IPS DF 6.9 (cell line): ENCODE measurements at regions not wholly inside any gene's neighbourhood (a gene's known extent, or its start where the extent isn't known, plus 50 kb on each side); places are given as distances from the start of the nearest gene placed in this dataset.

Experiments used
- DNase-seq: peaks from one replicate; pipeline ENCODE4 v3.0.0-alpha.2; 2013; ENCODE audit warnings: low read depth, low spot score
- H3K27ac ChIP-seq: one replicate; pipeline ENCODE4 v1.5.1; 2013; ENCODE audit warnings: low read length, control low read depth
- H3K27me3 ChIP-seq: 2 replicates; pipeline ENCODE4 v1.6.1; 2013; ENCODE audit warnings: mild to moderate bottlenecking, low read length; ENCODE audit not compliant: control insufficient read depth, insufficient read depth
- H3K36me3 ChIP-seq: 2 replicates; pipeline ENCODE4 v1.6.1; 2013; ENCODE audit warnings: low read length; ENCODE audit not compliant: control insufficient read depth, insufficient read depth
- H3K4me1 ChIP-seq: 2 replicates; pipeline ENCODE4 v1.6.1; 2013; ENCODE audit warnings: low read length; ENCODE audit not compliant: control insufficient read depth, insufficient read depth
- H3K4me3 ChIP-seq: 2 replicates; pipeline ENCODE4 v1.5.1; 2013; ENCODE audit warnings: mild to moderate bottlenecking, low read length
- H3K9me3 ChIP-seq: 2 replicates; pipeline ENCODE4 v1.6.1; 2013; ENCODE audit warnings: low read length, inconsistent platforms; ENCODE audit not compliant: control insufficient read depth, insufficient read depth
- WGBS: extraction: QIAGEN DNeasy Blood & Tissue Kit; methylation state at CpG from one replicate; pipeline ENCODE4 v1.1.7; 2013; ENCODE audit warnings: mixed read lengths, missing lambda C conversion rate; ENCODE audit not compliant: insufficient read length, insufficient coverage; 5-methylcytosine and 5-hydroxymethylcytosine counted together

DNA sequence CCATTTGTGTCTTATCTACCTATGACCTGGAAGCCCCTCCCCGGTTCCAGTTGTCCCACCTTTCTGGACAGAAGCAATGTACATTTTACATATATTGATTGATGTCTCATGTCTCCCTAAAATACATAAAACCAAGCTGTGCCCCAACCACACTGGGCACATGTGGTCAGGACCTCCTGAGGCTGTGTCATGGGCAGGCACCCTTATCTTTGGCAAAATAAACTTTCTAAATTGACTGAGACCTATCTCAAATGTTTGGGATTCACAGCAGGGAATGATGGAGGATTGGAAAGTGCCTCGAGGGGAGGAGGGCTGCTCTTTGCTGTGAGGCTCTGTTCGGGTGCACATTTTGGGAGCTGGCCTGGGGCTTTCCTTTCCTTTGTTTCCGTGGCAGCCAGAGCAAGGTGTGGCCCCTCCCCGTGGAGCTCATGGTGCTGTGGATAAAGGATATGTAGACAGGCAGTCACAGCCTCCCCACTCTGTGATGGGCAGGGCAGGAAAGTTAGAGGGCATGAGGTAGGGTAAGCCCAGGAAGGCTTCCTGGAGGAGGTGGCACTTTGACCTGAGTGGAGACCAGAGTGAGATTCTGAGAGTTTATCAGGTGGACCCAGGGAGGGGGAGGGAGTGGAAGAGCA lies 615.6 kb downstream of the TBC1D22A start:
- H3K4me1 ChIP-seq: no peaks in the 10 kb centered on the region
- H3K36me3 ChIP-seq: no peaks in the 10 kb centered on the region
- no peak overlapping the region for H3K4me3 ChIP-seq
- H3K27ac ChIP-seq: no peak overlapping the region
- H3K27me3 ChIP-seq: no peaks in the 10 kb centered on the region
- no CpG with 5 or more reads among the region's 5 CpGs for WGBS
- H3K9me3 ChIP-seq: peaks cover 24% of the 10 kb centered on the region
- no peak for DNase-seq

DNA sequence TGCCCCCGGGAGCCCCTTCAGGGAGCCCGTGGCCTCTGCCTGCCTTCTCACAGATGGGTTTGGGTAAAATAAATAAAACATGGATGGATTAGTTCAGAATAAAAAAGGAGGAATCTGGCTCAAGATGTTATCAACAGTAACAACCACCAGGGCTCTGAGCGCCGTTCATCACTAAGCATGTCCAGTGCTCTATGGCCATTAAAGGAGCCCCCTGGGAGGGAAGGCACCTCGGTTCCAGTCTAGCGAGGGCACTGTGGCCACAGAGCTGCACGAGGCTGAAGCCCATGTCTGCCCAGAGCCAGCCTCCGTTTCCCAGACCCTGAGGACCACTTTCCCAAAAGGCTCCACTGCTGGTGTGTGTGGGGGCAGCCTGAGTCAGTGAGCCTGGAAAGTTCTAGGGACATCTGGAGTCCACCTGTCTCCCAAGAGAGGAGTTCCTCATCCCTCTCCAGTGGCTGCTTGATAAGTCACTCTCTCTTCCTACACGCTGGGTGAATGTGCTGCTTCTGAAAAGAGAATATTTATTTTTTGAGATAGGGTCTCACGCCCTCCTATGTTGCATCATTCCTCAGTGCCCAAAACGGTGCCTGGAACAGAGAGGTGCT lies 614.6 kb downstream of the TBC1D22A start:
- Histone ChIP-seq H3K27me3 (no peaks in the 10 kb centered on the region), H3K4me3 (no peak overlapping the region), H3K36me3 (no peaks in the 10 kb centered on the region), H3K4me1 (no peaks in the 10 kb centered on the region), H3K27ac (no peak overlapping the region), H3K9me3 (peaks cover 21% of the 10 kb centered on the region)
- no CpG with 5 or more reads among the region's 11 CpGs for WGBS
- DNase-seq: no peak

DNA sequence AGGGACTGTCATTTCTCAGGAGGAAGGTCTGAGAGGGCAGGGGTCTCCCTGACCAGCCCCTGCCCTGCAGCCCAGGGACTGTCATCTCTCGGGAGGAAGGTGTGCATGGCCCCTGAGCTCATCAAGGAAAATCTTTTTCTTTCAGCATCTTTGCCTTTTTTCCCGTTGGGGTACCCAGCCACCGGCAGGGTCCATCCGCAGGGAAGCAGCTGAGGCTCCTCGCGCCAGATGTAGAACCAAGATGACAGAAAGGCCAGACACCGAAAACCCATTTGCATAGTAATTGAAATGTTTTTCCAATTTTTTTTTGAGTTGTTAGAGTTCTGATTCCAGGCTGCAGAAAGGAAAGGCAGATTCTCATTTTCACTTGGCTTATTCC lies 613.9 kb downstream of the TBC1D22A start:
- no CpG with 5 or more reads among the region's 7 CpGs for WGBS
- H3K36me3 ChIP-seq: no peaks in the 10 kb centered on the region
- no peaks in the 10 kb centered on the region for H3K27me3 ChIP-seq
- no peak overlapping the region for H3K27ac ChIP-seq
- DNase-seq: no peak
- peaks cover 24% of the 10 kb centered on the region for H3K9me3 ChIP-seq
- H3K4me3 ChIP-seq: no peak overlapping the region
- H3K4me1 ChIP-seq: no peaks in the 10 kb centered on the region

DNA sequence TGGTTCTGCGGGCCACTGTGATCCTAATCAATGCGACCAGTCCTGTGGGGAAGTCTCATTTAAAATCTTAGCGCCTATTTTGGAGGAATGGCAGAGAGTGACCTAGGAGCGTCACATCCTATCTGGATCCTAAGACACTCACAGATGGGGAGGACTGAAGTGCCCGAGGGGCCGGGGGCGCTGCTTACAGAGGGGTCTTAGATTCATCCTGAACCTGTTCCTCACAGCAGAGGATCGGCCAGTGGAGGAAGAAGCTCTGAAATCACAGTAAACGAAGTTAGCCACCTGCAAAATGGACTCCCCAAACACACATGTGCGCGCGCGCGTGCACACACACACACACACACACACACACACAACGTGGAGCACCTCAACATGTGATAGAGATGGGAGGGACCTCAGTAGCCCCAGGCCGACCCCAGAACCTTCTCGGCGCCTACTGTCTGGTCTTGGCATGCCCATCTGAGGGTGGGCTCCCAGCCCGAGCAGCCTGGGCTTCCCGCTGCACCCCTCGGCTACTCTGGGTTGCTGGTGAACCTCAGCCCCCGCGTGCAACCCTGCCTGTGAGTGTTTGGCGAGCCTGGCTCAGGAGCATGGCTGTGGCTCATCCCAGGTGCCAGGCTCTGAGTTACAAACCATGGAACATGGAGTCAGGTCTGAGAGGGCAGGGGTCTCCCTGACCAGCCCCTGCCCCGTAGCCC lies 613.3 kb downstream of the TBC1D22A start:
- WGBS: no CpG with 5 or more reads among the region's 25 CpGs
- Histone ChIP-seq H3K27ac (no peak overlapping the region), H3K4me1 (no peaks in the 10 kb centered on the region), H3K4me3 (no peak overlapping the region), H3K9me3 (peaks cover 24% of the 10 kb centered on the region), H3K36me3 (no peaks in the 10 kb centered on the region), H3K27me3 (no peaks in the 10 kb centered on the region)
- no peak for DNase-seq

DNA sequence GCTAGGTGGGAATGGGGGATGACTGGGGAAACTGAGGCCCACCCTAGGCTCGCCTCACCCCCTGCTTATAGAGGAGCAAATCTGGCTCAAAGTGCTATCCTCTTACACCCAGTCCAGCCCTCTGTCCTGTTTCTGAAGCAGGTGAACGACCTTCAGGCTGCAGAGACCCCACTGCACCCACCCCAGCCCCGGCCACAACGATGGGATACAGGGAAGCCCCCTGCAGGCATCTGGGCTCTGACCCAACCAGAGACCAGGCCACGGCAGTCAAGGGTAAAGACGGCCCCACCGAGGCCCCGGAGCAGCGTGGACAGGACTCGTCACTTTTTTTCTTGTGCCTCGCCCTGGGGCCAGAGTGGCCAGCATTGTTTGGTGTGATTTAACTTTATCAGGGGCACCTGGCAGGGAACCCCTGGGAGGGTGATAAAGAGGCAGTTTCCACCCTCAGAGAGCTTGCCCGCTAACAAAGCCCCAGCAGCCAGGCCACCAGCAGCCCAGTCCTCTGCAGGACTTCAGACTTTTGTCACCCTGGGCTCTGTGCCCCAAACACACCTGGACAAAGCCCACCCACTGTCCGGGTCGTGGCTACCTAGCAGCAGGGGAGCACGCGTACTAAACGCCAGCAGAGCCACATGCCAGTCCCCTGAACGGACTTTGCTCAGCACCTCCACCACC lies 612.6 kb downstream of the TBC1D22A start:
- no CpG with 5 or more reads among the region's 18 CpGs for WGBS

DNA sequence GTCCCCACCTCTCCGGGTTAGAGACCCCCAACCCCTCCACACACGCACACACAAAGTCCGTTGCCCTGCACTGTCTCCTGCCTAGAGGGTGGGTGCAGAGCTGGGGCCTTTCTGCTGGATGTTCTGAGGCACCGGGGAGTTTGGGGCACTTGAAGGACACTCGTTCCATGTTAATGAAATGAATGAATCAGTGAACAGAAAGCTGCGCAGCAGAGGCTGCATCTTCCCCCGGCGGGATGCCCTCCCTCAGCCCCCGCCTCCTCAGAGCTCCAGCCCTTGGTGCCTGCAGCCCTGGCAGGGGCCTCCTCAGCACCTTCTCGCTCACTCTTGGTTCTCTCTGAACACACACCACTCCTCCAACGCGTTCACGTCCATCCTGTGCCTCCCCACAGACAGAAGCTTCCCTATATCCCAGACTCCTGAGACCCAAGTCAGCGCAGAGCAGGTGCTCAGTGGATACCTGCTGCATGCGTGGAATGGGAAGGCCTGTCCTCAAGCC lies 611.9 kb downstream of the TBC1D22A start:
- H3K27ac ChIP-seq: no peak overlapping the region
- no CpG with 5 or more reads among the region's 15 CpGs for WGBS
- H3K9me3 ChIP-seq: peaks cover 33% of the 10 kb centered on the region
- H3K4me1 ChIP-seq: no peaks in the 10 kb centered on the region
- no peak for DNase-seq
- no peaks in the 10 kb centered on the region for H3K27me3 ChIP-seq
- no peaks in the 10 kb centered on the region for H3K36me3 ChIP-seq
- no peak overlapping the region; the same call in 1 of the 2 replicates for H3K4me3 ChIP-seq

More for the DNA sequence above, 612.6 kb downstream of the TBC1D22A start:
- H3K36me3 ChIP-seq: no peaks in the 10 kb centered on the region
- H3K4me3 ChIP-seq: no peak overlapping the region
- H3K4me1 ChIP-seq: no peaks in the 10 kb centered on the region
- DNase-seq: no peak
- H3K27ac ChIP-seq: no peak overlapping the region
- H3K27me3 ChIP-seq: no peaks in the 10 kb centered on the region
- peaks cover 28% of the 10 kb centered on the region for H3K9me3 ChIP-seq

DNA sequence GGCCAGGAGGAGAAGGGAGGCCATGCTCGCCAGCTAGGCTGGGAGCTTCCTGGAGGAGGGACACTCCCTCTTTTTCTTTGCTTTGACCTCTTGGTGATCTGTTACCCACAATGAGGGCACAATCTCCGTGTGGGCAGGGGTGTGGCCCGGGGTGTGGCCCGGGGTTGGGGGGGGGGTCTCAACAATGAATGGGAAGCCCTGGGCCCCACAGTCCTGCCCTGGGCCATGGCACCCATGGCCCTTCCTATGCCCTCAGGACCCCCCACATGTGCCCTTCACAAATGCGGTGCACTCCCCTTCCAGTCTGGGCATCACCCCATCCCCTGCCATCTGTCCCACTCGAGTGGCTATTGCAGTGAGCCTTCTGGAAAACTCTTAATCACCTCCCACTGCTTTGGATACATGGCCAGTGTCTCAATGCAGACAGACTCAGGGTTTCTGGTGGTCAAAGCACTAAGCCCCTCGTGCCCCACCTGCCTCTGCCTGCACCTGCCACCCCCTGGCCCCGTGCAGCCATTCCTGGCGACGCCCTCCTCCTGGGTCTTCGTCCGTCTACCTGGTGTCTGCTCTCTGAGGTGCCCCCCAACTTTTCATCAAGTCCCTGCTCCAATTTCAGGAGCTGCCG lies 611.3 kb downstream of the TBC1D22A start:
- no CpG with 5 or more reads among the region's 13 CpGs for WGBS
- Histone ChIP-seq H3K36me3 (no peaks in the 10 kb centered on the region), H3K27me3 (no peaks in the 10 kb centered on the region), H3K27ac (no peak overlapping the region), H3K4me3 (no peak overlapping the region), H3K9me3 (peaks cover 33% of the 10 kb centered on the region), H3K4me1 (no peaks in the 10 kb centered on the region)
- DNase-seq: no peak

DNA sequence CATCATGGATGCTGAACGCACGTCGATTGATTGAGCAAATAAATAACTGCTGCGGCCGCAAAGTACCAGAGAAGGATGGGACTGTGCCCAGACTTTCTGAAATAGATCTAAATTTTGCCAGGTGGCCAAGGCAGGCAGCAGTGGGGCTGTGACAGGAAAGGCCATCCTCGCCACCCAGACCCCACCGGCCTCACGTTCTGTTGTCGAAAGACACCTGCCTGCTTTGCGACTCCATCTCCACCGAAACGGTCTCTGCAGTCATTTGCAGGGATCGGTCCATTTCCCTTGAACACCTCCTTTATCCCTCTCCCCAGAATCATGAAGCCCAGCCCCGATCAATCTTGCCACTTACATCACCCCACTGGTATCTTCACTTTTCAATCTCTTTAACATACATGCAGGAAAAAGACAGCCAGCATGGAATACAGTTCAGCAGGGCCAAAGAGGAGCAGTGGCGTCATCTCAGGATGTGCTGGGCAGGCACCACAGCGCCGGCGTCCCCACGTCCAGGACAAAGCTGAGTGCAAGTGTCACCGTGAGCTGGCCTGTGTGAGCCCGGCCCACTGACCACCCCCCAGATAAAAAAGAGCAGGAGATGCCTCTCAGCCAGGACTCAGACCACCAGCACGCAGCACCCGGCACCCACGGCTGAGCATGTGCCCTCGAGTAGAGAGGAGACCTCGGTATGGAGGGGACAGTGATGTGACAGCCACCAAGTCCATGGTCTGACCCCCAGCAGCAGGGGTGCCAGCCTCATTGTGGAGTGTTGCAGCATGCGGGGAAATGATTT lies 610.3 kb downstream of the TBC1D22A start:
- Histone ChIP-seq H3K36me3 (no peaks in the 10 kb centered on the region), H3K27me3 (no peaks in the 10 kb centered on the region), H3K9me3 (peaks cover 37% of the 10 kb centered on the region), H3K27ac (no peak overlapping the region), H3K4me3 (no peak overlapping the region), H3K4me1 (no peaks in the 10 kb centered on the region)
- DNase-seq: no peak
- no CpG with 5 or more reads among the region's 27 CpGs for WGBS

DNA sequence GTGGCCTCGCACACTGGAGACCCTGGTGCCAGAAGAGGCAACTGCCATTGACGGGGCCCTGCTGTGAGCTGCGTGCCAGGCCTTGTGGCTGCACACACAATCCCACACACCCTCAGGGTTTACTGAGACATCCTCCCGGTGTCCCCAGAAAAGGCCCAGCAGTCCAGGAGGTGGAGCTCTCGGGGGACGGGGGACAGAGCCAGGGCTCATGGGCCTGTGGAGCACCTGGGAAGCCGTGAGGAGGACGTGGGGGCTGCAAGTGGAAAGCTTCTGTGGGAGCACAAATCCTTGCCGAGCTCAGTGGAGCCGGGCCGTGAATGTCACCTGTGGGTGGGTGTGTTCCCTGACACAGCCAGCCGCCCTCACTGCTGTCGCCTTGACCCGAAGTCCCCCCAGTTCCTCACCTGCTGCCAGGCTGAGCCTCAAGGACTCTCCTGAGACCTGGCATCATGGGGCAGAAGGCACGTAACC lies 609.7 kb downstream of the TBC1D22A start:
- Histone ChIP-seq H3K27me3 (no peaks in the 10 kb centered on the region), H3K36me3 (no peaks in the 10 kb centered on the region), H3K4me3 (no peak overlapping the region), H3K4me1 (no peaks in the 10 kb centered on the region), H3K9me3 (peaks cover 38% of the 10 kb centered on the region), H3K27ac (no peak overlapping the region)
- no CpG with 5 or more reads among the region's 15 CpGs for WGBS
- no peak for DNase-seq
